Sigmoid colon (tissue), 4 donors: ENCODE measurements at regions not wholly inside any gene's neighbourhood (a gene's known extent, or its start where the extent isn't known, plus 50 kb on each side); places are given as distances from the start of the nearest gene placed in this dataset.

Source experiments
- CTCF ChIP-seq, 4 experiments: fragments of 450-650 bp in 3 of 4; fragments of 200-600 bp in 1 of 4; IDR thresholded peaks; one replicate each; pipeline ENCODE4 v1.5.1; 2016 to 2019; ENCODE audit warnings: antibody characterized with exemption in 4 of 4, mild to moderate bottlenecking in 3 of 4, moderate library complexity in 2 of 4
- POLR2AphosphoS5 ChIP-seq, 4 donors: sonication (generic); formaldehyde crosslinking; IDR thresholded peaks; one replicate each; pipeline ENCODE4 v1.6.1; 2017; ENCODE audit warnings: antibody characterized with exemption in 4 of 4

- TF ChIP-seq CTCF (IDR thresholded peaks at IDR 0.05): no peak
- no peak for TF ChIP-seq POLR2AphosphoS5 (IDR thresholded peaks at IDR 0.05)
These were observed 172.3 kb downstream of the ZFP64 start for GRCh38 chr20:52019313-52019712.
